ENCODE measurements at regions not wholly inside any gene's neighbourhood (a gene's known extent, or its start where the extent isn't known, plus 50 kb on each side); places are given as distances from the start of the nearest gene placed in this dataset.

DNA sequence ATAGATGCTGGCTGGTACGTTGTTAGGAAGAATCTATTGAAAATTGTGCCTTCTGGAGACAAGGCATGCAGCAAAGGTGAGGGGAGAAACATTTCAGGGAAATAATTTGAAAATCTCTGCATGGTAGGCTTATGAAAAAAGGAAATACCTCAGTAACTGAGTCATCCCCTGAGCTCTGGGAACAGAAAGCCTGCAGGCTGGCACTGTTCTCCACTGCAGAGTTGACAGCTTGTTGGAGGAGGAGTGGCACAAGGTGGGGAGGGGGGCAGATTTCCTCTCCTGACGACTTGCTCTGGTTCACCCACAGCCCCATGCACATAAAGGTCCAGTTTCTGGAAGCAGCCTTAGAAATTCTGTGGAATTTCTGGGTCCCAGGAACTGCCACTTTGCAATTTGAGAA is 179.4 kb downstream of the ABHD5 start:
- no peak for TF ChIP-seq EZH2 (IDR thresholded peaks at IDR 0.05; ENCODE audit: low read length)
- TF ChIP-seq, protein P1, sequence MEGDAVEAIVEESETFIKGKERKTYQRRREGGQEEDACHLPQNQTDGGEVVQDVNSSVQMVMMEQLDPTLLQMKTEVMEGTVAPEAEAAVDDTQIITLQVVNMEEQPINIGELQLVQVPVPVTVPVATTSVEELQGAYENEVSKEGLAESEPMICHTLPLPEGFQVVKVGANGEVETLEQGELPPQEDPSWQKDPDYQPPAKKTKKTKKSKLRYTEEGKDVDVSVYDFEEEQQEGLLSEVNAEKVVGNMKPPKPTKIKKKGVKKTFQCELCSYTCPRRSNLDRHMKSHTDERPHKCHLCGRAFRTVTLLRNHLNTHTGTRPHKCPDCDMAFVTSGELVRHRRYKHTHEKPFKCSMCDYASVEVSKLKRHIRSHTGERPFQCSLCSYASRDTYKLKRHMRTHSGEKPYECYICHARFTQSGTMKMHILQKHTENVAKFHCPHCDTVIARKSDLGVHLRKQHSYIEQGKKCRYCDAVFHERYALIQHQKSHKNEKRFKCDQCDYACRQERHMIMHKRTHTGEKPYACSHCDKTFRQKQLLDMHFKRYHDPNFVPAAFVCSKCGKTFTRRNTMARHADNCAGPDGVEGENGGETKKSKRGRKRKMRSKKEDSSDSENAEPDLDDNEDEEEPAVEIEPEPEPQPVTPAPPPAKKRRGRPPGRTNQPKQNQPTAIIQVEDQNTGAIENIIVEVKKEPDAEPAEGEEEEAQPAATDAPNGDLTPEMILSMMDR (optimal IDR thresholded peaks at IDR 0.05 in 1 of 3, IDR thresholded peaks at IDR 0.05 in 1 of 3, conservative IDR thresholded peaks at IDR 0.05 in 1 of 3; ENCODE audit: extremely low read depth in 1 of 3, insufficient read depth in 2 of 3, low read length in 3 of 3) = no peak

Measured in keratinocyte (primary cell).